ENCODE measurements at regions not wholly inside any gene's neighbourhood (a gene's known extent, or its start where the extent isn't known, plus 50 kb on each side); places are given as distances from the start of the nearest gene placed in this dataset.

DNA sequence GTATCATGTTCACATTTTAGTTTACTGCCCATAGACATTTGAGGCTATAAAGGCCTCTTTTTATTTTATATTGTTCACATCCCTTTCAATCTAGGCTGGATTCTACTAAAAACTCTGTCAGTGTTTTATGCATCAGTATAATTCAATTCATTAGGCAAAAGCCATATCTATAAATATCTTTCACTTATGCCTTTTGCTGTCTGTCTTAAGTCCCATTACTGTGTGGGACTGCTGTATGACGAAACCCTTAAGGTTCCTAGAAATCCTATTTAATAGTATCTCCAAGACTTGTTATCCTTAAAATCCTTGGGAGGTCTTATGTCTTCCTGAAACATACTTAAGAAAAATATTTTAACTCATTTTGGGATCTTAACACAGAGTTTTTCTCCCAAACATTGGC lies 139.2 kb downstream of the HGF start:
- TF ChIP-seq, protein P1, sequence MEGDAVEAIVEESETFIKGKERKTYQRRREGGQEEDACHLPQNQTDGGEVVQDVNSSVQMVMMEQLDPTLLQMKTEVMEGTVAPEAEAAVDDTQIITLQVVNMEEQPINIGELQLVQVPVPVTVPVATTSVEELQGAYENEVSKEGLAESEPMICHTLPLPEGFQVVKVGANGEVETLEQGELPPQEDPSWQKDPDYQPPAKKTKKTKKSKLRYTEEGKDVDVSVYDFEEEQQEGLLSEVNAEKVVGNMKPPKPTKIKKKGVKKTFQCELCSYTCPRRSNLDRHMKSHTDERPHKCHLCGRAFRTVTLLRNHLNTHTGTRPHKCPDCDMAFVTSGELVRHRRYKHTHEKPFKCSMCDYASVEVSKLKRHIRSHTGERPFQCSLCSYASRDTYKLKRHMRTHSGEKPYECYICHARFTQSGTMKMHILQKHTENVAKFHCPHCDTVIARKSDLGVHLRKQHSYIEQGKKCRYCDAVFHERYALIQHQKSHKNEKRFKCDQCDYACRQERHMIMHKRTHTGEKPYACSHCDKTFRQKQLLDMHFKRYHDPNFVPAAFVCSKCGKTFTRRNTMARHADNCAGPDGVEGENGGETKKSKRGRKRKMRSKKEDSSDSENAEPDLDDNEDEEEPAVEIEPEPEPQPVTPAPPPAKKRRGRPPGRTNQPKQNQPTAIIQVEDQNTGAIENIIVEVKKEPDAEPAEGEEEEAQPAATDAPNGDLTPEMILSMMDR (IDR thresholded peaks at IDR 0.05; ENCODE audit: low read depth, low read length), result no peak
- TF ChIP-seq POLR2A (IDR thresholded peaks at IDR 0.05; ENCODE audit: extremely low read depth, insufficient read length), result no peak
- TF ChIP-seq, protein P2, sequence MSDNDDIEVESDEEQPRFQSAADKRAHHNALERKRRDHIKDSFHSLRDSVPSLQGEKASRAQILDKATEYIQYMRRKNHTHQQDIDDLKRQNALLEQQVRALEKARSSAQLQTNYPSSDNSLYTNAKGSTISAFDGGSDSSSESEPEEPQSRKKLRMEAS (IDR thresholded peaks at IDR 0.05; ENCODE audit: low read depth, low read length), result no peak
